ENCODE measurements at regions not wholly inside any gene's neighbourhood (a gene's known extent, or its start where the extent isn't known, plus 50 kb on each side); places are given as distances from the start of the nearest gene placed in this dataset.

DNA sequence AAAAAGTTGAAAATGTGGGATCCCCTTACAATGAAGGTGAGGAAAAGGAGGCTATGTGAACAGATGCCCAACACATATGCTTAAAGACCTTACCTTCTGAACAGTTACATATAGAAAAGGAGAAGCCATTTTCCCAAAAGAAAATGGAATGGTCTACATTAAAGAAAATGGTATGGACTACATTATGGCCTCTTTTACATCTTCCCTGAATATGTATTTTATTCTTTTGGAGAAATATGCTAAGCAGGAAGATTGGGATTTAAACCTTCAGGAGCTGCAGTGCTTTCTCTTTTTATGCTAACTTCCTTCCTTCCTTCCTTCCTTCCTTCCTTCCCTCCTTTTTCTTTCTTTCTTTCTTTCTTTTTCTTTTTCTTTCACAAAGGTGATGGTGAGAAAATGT, 155.4 kb downstream of the SEC23IP start:
- no peak for DNase-seq (ENCODE audit: low read depth in 1 of 2, low spot score in 1 of 2)
- no peak for TF ChIP-seq CTCF (IDR thresholded peaks at IDR 0.05; ENCODE audit: insufficient read depth, low read length)
- TF ChIP-seq, protein P1, sequence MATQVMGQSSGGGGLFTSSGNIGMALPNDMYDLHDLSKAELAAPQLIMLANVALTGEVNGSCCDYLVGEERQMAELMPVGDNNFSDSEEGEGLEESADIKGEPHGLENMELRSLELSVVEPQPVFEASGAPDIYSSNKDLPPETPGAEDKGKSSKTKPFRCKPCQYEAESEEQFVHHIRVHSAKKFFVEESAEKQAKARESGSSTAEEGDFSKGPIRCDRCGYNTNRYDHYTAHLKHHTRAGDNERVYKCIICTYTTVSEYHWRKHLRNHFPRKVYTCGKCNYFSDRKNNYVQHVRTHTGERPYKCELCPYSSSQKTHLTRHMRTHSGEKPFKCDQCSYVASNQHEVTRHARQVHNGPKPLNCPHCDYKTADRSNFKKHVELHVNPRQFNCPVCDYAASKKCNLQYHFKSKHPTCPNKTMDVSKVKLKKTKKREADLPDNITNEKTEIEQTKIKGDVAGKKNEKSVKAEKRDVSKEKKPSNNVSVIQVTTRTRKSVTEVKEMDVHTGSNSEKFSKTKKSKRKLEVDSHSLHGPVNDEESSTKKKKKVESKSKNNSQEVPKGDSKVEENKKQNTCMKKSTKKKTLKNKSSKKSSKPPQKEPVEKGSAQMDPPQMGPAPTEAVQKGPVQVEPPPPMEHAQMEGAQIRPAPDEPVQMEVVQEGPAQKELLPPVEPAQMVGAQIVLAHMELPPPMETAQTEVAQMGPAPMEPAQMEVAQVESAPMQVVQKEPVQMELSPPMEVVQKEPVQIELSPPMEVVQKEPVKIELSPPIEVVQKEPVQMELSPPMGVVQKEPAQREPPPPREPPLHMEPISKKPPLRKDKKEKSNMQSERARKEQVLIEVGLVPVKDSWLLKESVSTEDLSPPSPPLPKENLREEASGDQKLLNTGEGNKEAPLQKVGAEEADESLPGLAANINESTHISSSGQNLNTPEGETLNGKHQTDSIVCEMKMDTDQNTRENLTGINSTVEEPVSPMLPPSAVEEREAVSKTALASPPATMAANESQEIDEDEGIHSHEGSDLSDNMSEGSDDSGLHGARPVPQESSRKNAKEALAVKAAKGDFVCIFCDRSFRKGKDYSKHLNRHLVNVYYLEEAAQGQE (IDR thresholded peaks at IDR 0.05; ENCODE audit: insufficient replicate concordance, low read depth), result no peak
- Histone ChIP-seq H3K27me3 (ENCODE audit: insufficient read depth, poor library complexity, severe bottlenecking) (no peaks in the 10 kb centered on the region), H3K4me3 (replicated peaks; ENCODE audit: insufficient read depth, low read length) (no peak overlapping the region), H3K27ac (replicated peaks) (no peak overlapping the region)

DNA sequence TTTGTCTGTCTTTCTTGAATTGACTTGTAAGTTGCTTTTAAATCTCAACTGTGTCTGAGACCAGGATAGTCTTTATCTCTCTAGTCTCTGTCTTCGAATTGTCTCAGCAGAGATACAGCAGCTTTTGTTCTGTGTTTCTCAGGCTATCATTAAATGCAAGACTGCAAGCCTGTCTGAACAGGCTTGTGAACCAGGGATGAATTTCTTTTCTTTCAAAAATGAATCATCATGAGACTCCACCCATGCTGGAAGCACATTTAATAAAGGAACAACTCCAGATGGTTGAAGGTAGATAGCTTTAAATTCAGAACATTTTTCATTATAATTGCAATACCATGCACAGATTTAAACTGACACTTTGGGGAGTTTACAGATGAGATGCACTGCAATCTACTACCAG, 155.9 kb downstream of the SEC23IP start:
- no peak for DNase-seq (ENCODE audit: low read depth in 1 of 2, low spot score in 1 of 2)
- TF ChIP-seq POLR2AphosphoS5 (IDR thresholded peaks at IDR 0.05; ENCODE audit: low read depth) (no peak), SPI1 (IDR thresholded peaks at IDR 0.05; ENCODE audit: borderline replicate concordance, low read depth) (no peak), CTCF (IDR thresholded peaks at IDR 0.05; ENCODE audit: insufficient read depth, low read length) (no peak), GABPA (IDR thresholded peaks at IDR 0.05; ENCODE audit: low read depth) (no peak)
- TF ChIP-seq, protein P1 (IDR thresholded peaks at IDR 0.05; ENCODE audit: insufficient replicate concordance, low read depth), result no peak
- H3K27ac ChIP-seq (replicated peaks), result no peak overlapping the region
- H3K4me3 ChIP-seq (replicated peaks; ENCODE audit: insufficient read depth, low read length), result no peak overlapping the region
- H3K27me3 ChIP-seq (ENCODE audit: insufficient read depth, poor library complexity, severe bottlenecking), result no peaks in the 10 kb centered on the region

- DNase-seq (ENCODE audit: low read depth in 1 of 2, low spot score in 1 of 2), result no peak
- H3K27me3 ChIP-seq (ENCODE audit: insufficient read depth, poor library complexity, severe bottlenecking), result no peaks in the 10 kb centered on the region
- no peak overlapping the region for H3K4me3 ChIP-seq (replicated peaks; ENCODE audit: insufficient read depth, low read length)
- TF ChIP-seq SPI1 (IDR thresholded peaks at IDR 0.05; ENCODE audit: borderline replicate concordance, low read depth) (no peak), POLR2AphosphoS5 (IDR thresholded peaks at IDR 0.05; ENCODE audit: low read depth) (no peak), CTCF (IDR thresholded peaks at IDR 0.05; ENCODE audit: insufficient read depth, low read length) (no peak), GABPA (IDR thresholded peaks at IDR 0.05; ENCODE audit: low read depth) (no peak)
- TF ChIP-seq, protein P1 (IDR thresholded peaks at IDR 0.05; ENCODE audit: insufficient replicate concordance, low read depth), result no peak
- H3K27ac ChIP-seq (replicated peaks), result no peak overlapping the region
These were observed 159.1 kb downstream of the SEC23IP start for GRCh38 chr10:120051671-120052070.

Measured in HL-60 (cell line).